Osteoblast (primary cell): ENCODE measurements at regions not wholly inside any gene's neighbourhood (a gene's known extent, or its start where the extent isn't known, plus 50 kb on each side); places are given as distances from the start of the nearest gene placed in this dataset.

Source experiments
- DNase-seq: peaks from one replicate; pipeline ENCODE4 v3.0.0; 2011; ENCODE audit warnings: low spot score, mixed read lengths; ENCODE audit not compliant: insufficient read length; ENCODE audit errors: missing footprints
- H2AFZ ChIP-seq: 2 replicates; pipeline ENCODE4 v1.6.0; 2011; ENCODE audit warnings: mild to moderate bottlenecking, low read length
- H3K27ac ChIP-seq: 2 replicates; pipeline ENCODE4 v1.5.1; 2011; ENCODE audit warnings: mild to moderate bottlenecking, low read depth, low read length, moderate library complexity
- H3K27me3 ChIP-seq: 2 replicates; pipeline ENCODE4 v1.6.0; 2012; ENCODE audit warnings: mild to moderate bottlenecking, control low read depth, inconsistent platforms, low read length, moderate library complexity; ENCODE audit not compliant: insufficient read depth
- H3K36me3 ChIP-seq: 2 replicates; pipeline ENCODE4 v1.5.1; 2011; ENCODE audit warnings: mild to moderate bottlenecking, low read length, control low read depth, moderate library complexity; ENCODE audit not compliant: insufficient read depth
- H3K4me1 ChIP-seq: 2 replicates; pipeline ENCODE4 v1.5.1; 2011; ENCODE audit warnings: mild to moderate bottlenecking, low read length, control low read depth, moderate library complexity; ENCODE audit not compliant: insufficient read depth
- H3K4me2 ChIP-seq: 2 replicates; pipeline ENCODE4 v1.6.0; 2011; ENCODE audit warnings: mild to moderate bottlenecking, low read length; ENCODE audit not compliant: insufficient read depth
- H3K4me3 ChIP-seq: fragments of 200-600 bp; sonication (generic); 3 replicates; pipeline ENCODE4 v1.5.1; 2012; ENCODE audit warnings: mild to moderate bottlenecking, low read length, inconsistent platforms; ENCODE audit not compliant: insufficient read depth
- H3K79me2 ChIP-seq: 2 replicates; pipeline ENCODE4 v1.6.0; 2012; ENCODE audit warnings: mild to moderate bottlenecking, low read length, control low read depth, inconsistent platforms; ENCODE audit not compliant: insufficient read depth
- H3K9me3 ChIP-seq: 2 replicates; pipeline ENCODE4 v1.5.1; 2011; ENCODE audit warnings: low read depth, low read length, control low read depth
- H4K20me1 ChIP-seq: 2 replicates; pipeline ENCODE4 v1.6.0; 2012; ENCODE audit warnings: mild to moderate bottlenecking, low read length, control low read depth; ENCODE audit not compliant: insufficient read depth
- CTCF ChIP-seq: IDR thresholded peaks from 2 replicates; pipeline ENCODE4 v1.5.1; 2011; ENCODE audit warnings: mild to moderate bottlenecking, low read depth, low read length, moderate library complexity; ENCODE audit errors: extremely low read depth

- Histone ChIP-seq H3K36me3 (no peaks in the 10 kb centered on the region), H3K4me2 (no peak overlapping the region), H3K27me3 (no peaks in the 10 kb centered on the region), H3K27ac (no peak overlapping the region), H2AFZ (no peak overlapping the region), H3K4me3 (no peak overlapping the region), H4K20me1 (no peaks in the 10 kb centered on the region), H3K4me1 (no peaks in the 10 kb centered on the region), H3K9me3 (no peaks in the 10 kb centered on the region), H3K79me2 (no peaks in the 10 kb centered on the region)
- TF ChIP-seq CTCF: no peak
- DNase-seq: no peak
These were observed 181.3 kb downstream of the CAVIN4 start for GRCh38 chr9:100759215-100759614.

GRCh38 chr9:100761276-100761802 is 183.5 kb downstream of the CAVIN4 start:
- Histone ChIP-seq H3K4me1 (no peaks in the 10 kb centered on the region), H2AFZ (no peak overlapping the region), H3K4me3 (no peak overlapping the region), H3K36me3 (no peaks in the 10 kb centered on the region), H3K27me3 (no peaks in the 10 kb centered on the region), H3K79me2 (no peaks in the 10 kb centered on the region), H4K20me1 (no peaks in the 10 kb centered on the region), H3K4me2 (no peak overlapping the region), H3K9me3 (no peaks in the 10 kb centered on the region), H3K27ac (no peak overlapping the region)
- DNase-seq: no peak
- TF ChIP-seq CTCF: no peak

- H4K20me1 ChIP-seq: no peaks in the 10 kb centered on the region
- TF ChIP-seq CTCF: no peak
- no peak overlapping the region for H3K4me3 ChIP-seq
- no peak overlapping the region for H3K27ac ChIP-seq
- no peak for DNase-seq
- H3K79me2 ChIP-seq: no peaks in the 10 kb centered on the region
- H3K4me2 ChIP-seq: no peak overlapping the region
- no peak overlapping the region for H2AFZ ChIP-seq
- no peaks in the 10 kb centered on the region for H3K27me3 ChIP-seq
- no peaks in the 10 kb centered on the region for H3K9me3 ChIP-seq
- no peaks in the 10 kb centered on the region for H3K36me3 ChIP-seq
- no peaks in the 10 kb centered on the region for H3K4me1 ChIP-seq
These were observed 196.4 kb downstream of the CAVIN4 start for GRCh38 chr9:100774326-100774725.

- H3K4me2 ChIP-seq: no peak overlapping the region
- no peaks in the 10 kb centered on the region for H3K9me3 ChIP-seq
- H2AFZ ChIP-seq: no peak overlapping the region
- H3K27me3 ChIP-seq: no peaks in the 10 kb centered on the region
- H3K79me2 ChIP-seq: no peaks in the 10 kb centered on the region
- no peak overlapping the region for H3K27ac ChIP-seq
- no peak overlapping the region for H3K4me3 ChIP-seq
- no peaks in the 10 kb centered on the region for H3K36me3 ChIP-seq
- no peaks in the 10 kb centered on the region for H4K20me1 ChIP-seq
- no peaks in the 10 kb centered on the region for H3K4me1 ChIP-seq
- DNase-seq: no peak
- TF ChIP-seq CTCF: no peak
These were observed 197.1 kb downstream of the CAVIN4 start for GRCh38 chr9:100774962-100775361.
